ENCODE measurements at regions not wholly inside any gene's neighbourhood (a gene's known extent, or its start where the extent isn't known, plus 50 kb on each side); places are given as distances from the start of the nearest gene placed in this dataset.

DNA sequence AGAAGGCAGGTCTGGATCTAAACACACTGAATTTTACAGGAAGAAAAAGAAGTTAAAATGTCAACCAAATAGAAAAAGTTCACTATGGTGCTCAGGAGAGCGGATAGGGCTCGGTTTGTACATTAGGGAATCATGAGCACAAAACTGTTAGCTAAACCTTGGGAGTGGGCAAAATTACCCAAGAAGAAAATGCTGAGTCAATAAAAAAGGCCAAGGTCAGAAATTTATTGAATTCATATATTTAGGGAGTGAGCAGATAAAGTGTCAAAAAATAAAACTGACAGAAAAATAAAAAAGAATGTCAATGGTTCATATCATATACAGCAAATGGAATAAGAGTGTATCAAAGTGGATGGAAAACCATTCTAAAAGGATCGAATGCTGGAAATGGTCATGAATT is 452.5 kb upstream of the SMIM31 start:
- TF ChIP-seq, protein P1, sequence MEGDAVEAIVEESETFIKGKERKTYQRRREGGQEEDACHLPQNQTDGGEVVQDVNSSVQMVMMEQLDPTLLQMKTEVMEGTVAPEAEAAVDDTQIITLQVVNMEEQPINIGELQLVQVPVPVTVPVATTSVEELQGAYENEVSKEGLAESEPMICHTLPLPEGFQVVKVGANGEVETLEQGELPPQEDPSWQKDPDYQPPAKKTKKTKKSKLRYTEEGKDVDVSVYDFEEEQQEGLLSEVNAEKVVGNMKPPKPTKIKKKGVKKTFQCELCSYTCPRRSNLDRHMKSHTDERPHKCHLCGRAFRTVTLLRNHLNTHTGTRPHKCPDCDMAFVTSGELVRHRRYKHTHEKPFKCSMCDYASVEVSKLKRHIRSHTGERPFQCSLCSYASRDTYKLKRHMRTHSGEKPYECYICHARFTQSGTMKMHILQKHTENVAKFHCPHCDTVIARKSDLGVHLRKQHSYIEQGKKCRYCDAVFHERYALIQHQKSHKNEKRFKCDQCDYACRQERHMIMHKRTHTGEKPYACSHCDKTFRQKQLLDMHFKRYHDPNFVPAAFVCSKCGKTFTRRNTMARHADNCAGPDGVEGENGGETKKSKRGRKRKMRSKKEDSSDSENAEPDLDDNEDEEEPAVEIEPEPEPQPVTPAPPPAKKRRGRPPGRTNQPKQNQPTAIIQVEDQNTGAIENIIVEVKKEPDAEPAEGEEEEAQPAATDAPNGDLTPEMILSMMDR (IDR thresholded peaks at IDR 0.05; ENCODE audit: low read depth, low read length, missing input control) = no peak
- TF ChIP-seq EGR1 (IDR thresholded peaks at IDR 0.05; ENCODE audit: low read depth in 2 of 2) (no peak), HNF4A (conservative IDR thresholded peaks at IDR 0.05) (no peak), YY1 (IDR thresholded peaks at IDR 0.05) (no peak), RAD21 (IDR thresholded peaks at IDR 0.05) (no peak), SP1 (IDR thresholded peaks at IDR 0.05) (no peak)
- TF ChIP-seq, protein P2, sequence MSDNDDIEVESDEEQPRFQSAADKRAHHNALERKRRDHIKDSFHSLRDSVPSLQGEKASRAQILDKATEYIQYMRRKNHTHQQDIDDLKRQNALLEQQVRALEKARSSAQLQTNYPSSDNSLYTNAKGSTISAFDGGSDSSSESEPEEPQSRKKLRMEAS (IDR thresholded peaks at IDR 0.05) = no peak

All from liver (tissue), 3 donors.